ENCODE measurements at regions not wholly inside any gene's neighbourhood (a gene's known extent, or its start where the extent isn't known, plus 50 kb on each side); places are given as distances from the start of the nearest gene placed in this dataset.

DNA sequence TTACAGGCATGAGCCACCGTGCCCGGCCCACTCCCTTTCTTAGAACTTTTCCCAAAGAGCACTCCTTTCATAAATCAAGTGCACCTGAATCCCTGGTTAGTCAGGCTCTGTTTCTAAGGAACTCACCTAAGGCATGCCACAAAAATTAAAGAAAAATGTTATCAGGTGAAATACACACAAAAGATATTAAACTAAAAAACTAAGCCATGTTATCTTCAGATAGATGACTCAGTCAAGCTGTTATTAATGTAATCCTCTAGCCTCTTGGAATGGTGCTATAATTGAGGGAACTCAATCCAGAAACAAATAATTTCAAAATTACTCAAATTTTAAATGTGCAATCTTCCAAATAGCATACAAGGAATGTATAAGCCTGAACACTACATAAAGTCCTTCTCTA, 83.0 kb downstream of the TENT5A start:
- TF ChIP-seq TCF7L2 (IDR thresholded peaks at IDR 0.05; ENCODE audit: low read depth, low read length) = no peak
- TF ChIP-seq, protein P1, sequence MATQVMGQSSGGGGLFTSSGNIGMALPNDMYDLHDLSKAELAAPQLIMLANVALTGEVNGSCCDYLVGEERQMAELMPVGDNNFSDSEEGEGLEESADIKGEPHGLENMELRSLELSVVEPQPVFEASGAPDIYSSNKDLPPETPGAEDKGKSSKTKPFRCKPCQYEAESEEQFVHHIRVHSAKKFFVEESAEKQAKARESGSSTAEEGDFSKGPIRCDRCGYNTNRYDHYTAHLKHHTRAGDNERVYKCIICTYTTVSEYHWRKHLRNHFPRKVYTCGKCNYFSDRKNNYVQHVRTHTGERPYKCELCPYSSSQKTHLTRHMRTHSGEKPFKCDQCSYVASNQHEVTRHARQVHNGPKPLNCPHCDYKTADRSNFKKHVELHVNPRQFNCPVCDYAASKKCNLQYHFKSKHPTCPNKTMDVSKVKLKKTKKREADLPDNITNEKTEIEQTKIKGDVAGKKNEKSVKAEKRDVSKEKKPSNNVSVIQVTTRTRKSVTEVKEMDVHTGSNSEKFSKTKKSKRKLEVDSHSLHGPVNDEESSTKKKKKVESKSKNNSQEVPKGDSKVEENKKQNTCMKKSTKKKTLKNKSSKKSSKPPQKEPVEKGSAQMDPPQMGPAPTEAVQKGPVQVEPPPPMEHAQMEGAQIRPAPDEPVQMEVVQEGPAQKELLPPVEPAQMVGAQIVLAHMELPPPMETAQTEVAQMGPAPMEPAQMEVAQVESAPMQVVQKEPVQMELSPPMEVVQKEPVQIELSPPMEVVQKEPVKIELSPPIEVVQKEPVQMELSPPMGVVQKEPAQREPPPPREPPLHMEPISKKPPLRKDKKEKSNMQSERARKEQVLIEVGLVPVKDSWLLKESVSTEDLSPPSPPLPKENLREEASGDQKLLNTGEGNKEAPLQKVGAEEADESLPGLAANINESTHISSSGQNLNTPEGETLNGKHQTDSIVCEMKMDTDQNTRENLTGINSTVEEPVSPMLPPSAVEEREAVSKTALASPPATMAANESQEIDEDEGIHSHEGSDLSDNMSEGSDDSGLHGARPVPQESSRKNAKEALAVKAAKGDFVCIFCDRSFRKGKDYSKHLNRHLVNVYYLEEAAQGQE (IDR thresholded peaks at IDR 0.05; ENCODE audit: insufficient read depth in 1 of 2, low read depth in 2 of 2, low read length in 1 of 2) = no peak
- TF ChIP-seq, protein P2, sequence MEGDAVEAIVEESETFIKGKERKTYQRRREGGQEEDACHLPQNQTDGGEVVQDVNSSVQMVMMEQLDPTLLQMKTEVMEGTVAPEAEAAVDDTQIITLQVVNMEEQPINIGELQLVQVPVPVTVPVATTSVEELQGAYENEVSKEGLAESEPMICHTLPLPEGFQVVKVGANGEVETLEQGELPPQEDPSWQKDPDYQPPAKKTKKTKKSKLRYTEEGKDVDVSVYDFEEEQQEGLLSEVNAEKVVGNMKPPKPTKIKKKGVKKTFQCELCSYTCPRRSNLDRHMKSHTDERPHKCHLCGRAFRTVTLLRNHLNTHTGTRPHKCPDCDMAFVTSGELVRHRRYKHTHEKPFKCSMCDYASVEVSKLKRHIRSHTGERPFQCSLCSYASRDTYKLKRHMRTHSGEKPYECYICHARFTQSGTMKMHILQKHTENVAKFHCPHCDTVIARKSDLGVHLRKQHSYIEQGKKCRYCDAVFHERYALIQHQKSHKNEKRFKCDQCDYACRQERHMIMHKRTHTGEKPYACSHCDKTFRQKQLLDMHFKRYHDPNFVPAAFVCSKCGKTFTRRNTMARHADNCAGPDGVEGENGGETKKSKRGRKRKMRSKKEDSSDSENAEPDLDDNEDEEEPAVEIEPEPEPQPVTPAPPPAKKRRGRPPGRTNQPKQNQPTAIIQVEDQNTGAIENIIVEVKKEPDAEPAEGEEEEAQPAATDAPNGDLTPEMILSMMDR (IDR thresholded peaks at IDR 0.05) = no peak
- TF ChIP-seq POLR2AphosphoS5 (IDR thresholded peaks at IDR 0.05; ENCODE audit: low read depth, low read length) = no peak
- no peak for TF ChIP-seq SIN3A (IDR thresholded peaks at IDR 0.05; ENCODE audit: borderline replicate concordance, insufficient read depth, low read depth, low read length)
- intact Hi-C loops (cut with micrococcal nuclease; ENCODE audit: unreplicated experiment) = no loop called here
- in situ Hi-C loops (cut with HindIII; ENCODE audit: low pct_unique_long_range_greater_than_20kb, low sequenced_read_pairs) = no loop called here
- no peaks in the 10 kb centered on the region for H3K4me1 ChIP-seq (ENCODE audit: control insufficient read depth, insufficient read depth, low read length)
- no peaks in the 10 kb centered on the region for H3K27me3 ChIP-seq (ENCODE audit: control insufficient read depth, insufficient read depth, low read length)
- no TSS peak for BruUV-seq (replicated peaks)
- H3K4me3 ChIP-seq (ENCODE audit: low read depth in 2 of 2, low read length in 2 of 2) = no peak overlapping the region
- H3K36me3 ChIP-seq (ENCODE audit: control insufficient read depth, insufficient read depth, low read length) = no peaks in the 10 kb centered on the region
- POLR2A ChIA-PET = no interaction called here
- no peak for DNase-seq (ENCODE audit: low read depth, low spot score)
- no peak overlapping the region for H3K27ac ChIP-seq (ENCODE audit: low read length)
- H3K9me3 ChIP-seq (ENCODE audit: control insufficient read depth, insufficient read depth, low read depth, low read length) = no peaks in the 10 kb centered on the region
- CTCF ChIA-PET = no interaction called here
- ATAC-seq = no peak

DNA sequence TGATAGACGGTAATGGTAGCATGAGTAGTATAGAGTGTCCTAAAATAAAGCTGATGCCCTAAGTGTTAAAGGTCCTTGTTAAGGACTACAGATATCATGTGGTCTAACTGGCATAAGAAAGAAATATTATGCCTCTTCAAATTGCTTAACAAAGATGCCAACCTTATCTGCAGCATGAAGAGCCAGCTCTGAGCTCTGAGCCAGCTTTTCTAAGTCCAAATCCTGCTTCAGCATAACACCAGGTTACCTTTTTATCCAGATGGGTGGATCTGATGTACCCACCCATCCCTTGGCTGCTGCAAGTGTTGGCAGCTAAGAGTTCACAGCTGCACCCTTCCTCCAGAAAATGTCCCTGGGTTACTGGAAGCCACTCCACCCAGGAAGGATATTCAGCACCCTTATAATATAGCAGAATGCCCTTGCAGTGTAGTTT, 83.8 kb downstream of the TENT5A start:
- in situ Hi-C loops (cut with HindIII; ENCODE audit: low pct_unique_long_range_greater_than_20kb, low sequenced_read_pairs) (no loop called here), intact Hi-C loops (cut with micrococcal nuclease; ENCODE audit: unreplicated experiment) (no loop called here)
- DNase-seq (ENCODE audit: low read depth, low spot score) (no peak), ATAC-seq (no peak)
- TF ChIP-seq, protein P2 (IDR thresholded peaks at IDR 0.05) = no peak
- no peak for TF ChIP-seq SIN3A (IDR thresholded peaks at IDR 0.05; ENCODE audit: borderline replicate concordance, insufficient read depth, low read depth, low read length)
- no peak for TF ChIP-seq POLR2AphosphoS5 (IDR thresholded peaks at IDR 0.05; ENCODE audit: low read depth, low read length)
- no peak for TF ChIP-seq TCF7L2 (IDR thresholded peaks at IDR 0.05; ENCODE audit: low read depth, low read length)
- TF ChIP-seq, protein P1 (IDR thresholded peaks at IDR 0.05; ENCODE audit: insufficient read depth in 1 of 2, low read depth in 2 of 2, low read length in 1 of 2) = no peak
- no peaks in the 10 kb centered on the region for H3K36me3 ChIP-seq (ENCODE audit: control insufficient read depth, insufficient read depth, low read length)
- ChIA-PET CTCF (no interaction called here), POLR2A (no interaction called here)
- H3K27me3 ChIP-seq (ENCODE audit: control insufficient read depth, insufficient read depth, low read length) = no peaks in the 10 kb centered on the region
- no peak overlapping the region for H3K4me3 ChIP-seq (ENCODE audit: low read depth in 2 of 2, low read length in 2 of 2)
- H3K9me3 ChIP-seq (ENCODE audit: control insufficient read depth, insufficient read depth, low read depth, low read length) = no peaks in the 10 kb centered on the region
- no peaks in the 10 kb centered on the region for H3K4me1 ChIP-seq (ENCODE audit: control insufficient read depth, insufficient read depth, low read length)
- no TSS peak for BruUV-seq (replicated peaks)
- H3K27ac ChIP-seq (ENCODE audit: low read length) = no peak overlapping the region
